Fibroblast of gingiva (primary cell): ENCODE measurements at regions not wholly inside any gene's neighbourhood (a gene's known extent, or its start where the extent isn't known, plus 50 kb on each side); places are given as distances from the start of the nearest gene placed in this dataset.
"Not testable (repeated sequence)": the region's sequence is repeated elsewhere in the genome, so short reads cannot be mapped to it uniquely, and the experiment has no call there.

Source experiments
- DNase-seq: peaks from one replicate; pipeline ENCODE4 v3.0.0-alpha.2; 2011; ENCODE audit warnings: low read depth

DNA sequence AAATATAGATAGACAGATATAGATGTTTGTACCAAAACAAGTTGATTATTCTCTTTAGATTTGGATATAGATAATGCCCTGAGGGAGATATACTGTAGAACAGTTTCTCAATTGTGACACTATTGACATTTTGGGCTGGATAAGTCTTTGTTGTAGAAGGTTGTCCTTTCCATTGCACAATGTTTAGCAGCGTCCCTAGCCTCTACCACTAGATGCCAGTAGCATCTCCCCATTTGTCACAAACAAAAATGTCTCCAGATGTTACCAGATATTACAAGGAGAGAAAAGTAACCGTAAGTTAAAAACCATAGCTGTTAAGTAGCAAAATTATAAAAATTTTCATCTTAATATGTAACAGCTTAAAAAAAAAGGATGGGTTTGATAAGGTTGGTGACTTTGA lies 2595.3 kb downstream of the ARAP2 start:
- DNase-seq, result peak; percentile 31

DNA sequence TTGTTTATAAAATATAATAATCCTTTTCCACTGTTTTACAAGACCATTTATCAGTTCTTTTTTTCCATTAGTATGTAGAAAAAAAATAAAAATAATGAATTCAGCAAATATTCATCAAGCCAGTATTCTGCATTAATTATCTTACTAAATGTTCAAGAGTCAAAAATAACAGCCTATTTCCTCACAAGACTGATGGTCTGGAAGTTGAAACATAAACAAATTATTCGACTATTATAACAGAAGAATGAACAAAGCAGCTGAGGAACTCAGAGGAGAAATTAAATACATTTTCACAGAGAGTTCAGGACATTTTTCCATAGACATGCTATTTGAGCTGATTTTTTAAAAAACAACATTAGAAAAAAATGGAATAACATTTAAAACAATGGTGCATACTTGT lies 2594.8 kb downstream of the ARAP2 start:
- no peak for DNase-seq

DNA sequence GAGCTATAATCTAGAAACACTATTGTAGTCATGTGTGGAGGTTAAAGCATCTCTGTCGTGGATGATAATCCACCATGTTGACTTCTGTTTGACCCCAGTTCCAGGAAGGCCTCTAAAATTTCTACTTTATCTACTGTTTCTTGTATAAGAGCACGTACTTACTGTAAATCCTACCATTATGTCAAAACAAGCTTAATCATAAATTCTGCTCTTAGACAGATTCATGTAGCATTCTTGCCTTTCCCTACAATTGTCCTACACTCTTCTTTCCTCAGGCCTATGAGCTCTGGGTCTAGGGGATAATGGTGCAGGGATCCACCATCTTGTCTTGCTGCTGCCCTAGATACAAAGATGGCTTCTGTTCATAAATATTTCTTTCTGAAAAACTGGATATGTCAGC lies 2594.3 kb downstream of the ARAP2 start:
- DNase-seq, result no peak

GRCh38 chr4:33658971-33659370 lies 2585.3 kb downstream of the ARAP2 start:
- DNase-seq, result peak; percentile 2

DNA sequence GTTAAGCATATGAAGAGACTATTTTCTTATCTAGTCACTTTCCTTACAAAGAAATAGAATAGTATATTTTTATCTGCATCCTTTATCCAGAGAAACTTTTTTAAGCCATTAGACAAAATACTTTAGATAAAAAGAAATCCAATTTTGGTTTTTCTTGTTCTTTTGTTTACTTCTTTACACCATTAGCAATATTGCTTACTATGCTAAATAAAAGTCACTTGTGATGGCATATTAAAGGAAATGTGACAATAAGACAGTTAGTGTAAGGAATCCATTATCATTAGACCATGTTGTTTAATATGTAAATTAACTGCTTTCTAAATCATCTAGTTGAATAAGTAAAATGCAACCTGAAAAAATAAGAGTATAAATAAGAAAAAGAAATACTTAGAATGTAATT lies 2582.7 kb downstream of the ARAP2 start:
- no peak for DNase-seq

DNA sequence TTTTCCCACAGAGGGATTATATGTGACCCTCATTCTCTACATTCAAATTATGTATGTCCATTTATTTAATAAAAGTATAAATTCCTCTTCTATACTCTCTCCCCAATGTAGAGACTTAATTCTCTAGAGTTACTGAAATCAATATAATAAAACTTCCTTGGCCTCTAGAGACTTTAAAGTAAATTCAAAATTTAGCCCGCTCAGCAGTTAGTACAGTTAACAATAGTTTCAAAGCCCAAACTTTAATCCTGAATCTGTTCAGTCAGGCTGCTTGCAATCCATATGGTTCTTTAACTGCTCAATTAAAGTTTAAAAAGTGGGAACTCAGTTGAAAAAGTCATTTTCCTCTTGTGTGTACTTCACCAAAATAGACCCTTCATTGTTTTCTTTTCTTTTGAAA lies 2558.4 kb downstream of the ARAP2 start:
- DNase-seq, result no peak

- peak; percentile 38 for DNase-seq
Observed at GRCh38 chr4:33696041-33696440, 2548.3 kb downstream of the ARAP2 start.

GRCh38 chr4:33696586-33696985 lies 2547.7 kb downstream of the ARAP2 start:
- DNase-seq, result peak; percentile 15

- peak; percentile 16 for DNase-seq
Observed at GRCh38 chr4:33709247-33709646, 2535.1 kb downstream of the ARAP2 start.

DNA sequence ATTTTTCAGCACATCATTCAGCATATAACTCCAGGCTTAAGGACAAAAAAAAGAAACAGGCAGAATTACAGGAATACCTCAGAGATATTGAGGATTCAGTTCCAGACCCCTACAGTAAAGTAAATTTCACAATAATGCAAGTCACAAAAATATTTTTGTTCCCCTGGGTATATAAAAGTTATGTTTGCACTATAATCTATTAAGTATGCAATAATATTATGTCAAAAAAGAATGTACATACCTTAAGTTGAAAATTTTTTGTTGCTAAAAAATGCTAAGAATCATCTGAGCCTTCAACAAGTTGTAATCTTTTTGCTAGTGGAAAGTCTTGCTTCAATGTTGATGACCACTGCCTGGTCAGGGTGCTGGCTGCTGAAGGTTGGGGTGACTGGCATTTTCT lies 2532.5 kb downstream of the ARAP2 start:
- no peak for DNase-seq

- no peak for DNase-seq
Observed at GRCh38 chr4:33714971-33715370, 2529.3 kb downstream of the ARAP2 start.

DNA sequence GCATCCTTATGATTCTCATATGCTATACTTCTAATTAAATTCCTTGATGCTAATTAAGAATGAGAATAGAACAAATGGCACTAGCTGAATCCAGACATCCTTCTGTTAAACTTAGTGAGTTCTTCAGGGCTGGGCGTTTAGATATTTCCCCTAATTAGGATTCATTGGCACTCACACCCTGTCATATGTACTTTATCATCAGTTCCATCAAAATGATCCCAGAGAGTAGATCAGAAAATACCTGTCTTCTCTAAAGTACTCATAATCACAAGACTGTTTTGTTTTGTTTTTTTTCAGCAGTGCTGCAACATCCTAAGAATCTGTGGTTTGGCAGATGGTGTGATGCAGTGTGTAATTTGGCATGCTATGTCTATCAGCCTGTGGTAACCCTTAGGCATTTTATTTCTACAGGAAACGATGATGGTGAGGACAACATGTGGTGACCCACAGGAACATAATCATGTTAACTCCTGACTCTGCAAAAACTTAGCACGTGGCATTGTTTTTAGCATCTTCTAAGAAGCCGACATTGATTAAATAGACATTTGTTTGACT lies 2528.4 kb downstream of the ARAP2 start:
- DNase-seq, result peak; percentile 87

DNA sequence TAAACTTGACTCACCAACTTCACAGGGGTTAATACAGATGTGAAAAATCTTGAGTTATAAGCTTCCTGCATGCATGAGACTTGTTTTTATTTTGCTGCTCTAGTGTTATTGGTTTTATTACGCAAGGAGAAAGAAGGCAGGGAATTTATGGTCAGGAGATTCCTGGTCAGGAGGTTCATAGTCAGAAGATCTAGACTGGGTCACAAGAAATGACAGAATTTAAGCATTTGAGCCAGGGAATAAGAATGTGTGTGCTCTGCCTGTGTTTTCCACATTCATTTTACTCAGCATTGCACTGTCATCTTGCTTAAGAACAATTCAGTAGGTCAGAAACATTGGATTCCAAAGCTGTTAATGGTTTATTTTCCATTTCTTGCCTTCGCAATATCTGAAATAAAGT lies 2522.1 kb downstream of the ARAP2 start:
- peak; percentile 74 for DNase-seq

GRCh38 chr4:33722800-33723516 lies 2521.4 kb downstream of the ARAP2 start:
- peak; percentile 41 for DNase-seq

DNA sequence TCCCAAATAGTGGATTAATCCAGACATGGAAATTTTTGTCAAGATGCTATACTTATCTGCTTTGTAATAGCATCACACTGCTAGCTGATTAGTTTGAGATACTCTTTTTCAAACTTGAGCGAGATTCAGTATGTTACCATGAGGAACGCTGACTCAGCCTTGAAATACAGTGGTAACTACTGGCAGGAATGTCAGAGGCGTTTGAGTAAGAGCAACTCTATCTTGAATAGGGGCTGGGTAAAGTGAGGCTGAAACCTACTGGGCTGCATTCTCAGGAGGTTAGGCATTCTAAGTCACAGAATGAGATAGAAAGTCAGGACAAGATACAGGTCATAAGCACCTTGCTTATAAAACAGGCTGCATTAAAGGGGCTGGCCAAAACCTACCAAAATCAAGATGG lies 2519.6 kb downstream of the ARAP2 start:
- DNase-seq, result no peak

DNA sequence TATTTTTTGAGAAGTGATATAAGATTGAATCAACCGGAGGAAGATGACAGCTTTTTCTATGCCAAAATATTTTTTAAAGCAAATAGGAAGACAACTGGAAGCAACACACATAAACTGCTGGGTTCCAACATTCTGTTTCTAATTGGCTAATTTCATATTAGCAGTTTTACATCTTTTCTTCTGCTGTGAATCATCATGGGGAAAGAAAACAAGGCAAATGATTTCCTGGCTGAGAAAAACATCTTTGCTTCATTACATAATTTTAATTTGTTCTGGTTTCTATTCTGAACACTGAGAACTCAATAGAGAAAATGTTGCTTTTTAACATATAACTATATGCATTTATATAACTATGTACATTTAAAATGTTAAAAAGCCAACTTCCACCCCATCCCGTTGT lies 2518.5 kb downstream of the ARAP2 start:
- no peak for DNase-seq

DNA sequence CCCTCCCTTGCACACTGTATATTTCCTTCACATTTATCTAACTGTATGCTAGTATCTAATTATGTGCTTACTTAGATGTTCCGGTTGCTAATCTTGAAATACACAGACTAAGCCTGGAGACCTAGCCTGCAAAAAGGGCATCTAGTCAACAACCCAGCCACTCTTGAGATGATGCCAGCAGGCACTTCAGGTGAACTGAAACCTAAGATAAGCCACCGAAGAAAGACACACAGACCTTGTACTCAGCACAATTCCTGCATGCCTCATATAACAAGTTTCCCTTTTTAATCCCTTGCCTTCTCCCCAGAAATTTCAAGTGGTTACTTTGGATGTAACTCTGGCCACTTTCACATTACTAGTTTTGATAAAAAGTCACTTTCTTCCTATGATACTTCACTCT lies 2506.6 kb downstream of the ARAP2 start:
- no peak for DNase-seq

GRCh38 chr4:33739884-33740632 lies 2504.3 kb downstream of the ARAP2 start:
- no peak for DNase-seq

DNA sequence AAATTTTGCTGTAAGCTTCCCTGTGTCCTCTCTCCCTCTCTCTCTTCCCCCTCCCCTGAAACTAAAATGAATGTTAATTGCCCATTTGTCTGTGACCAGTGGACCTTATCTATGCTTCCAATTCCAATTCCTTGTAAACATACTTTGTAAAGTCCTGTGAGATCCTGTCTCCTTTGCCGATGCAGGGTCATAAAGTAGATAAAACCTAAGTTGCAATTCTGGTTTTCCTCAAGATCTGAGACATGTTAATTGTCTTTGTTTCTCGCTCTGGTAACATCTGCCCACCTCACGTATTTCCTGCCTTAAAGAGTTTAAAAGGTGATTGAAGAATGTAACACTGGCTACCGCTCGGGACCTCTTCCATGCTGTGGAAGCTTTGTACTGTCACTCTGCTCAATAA lies 2503.4 kb downstream of the ARAP2 start:
- not testable (repeated sequence) for DNase-seq

DNA sequence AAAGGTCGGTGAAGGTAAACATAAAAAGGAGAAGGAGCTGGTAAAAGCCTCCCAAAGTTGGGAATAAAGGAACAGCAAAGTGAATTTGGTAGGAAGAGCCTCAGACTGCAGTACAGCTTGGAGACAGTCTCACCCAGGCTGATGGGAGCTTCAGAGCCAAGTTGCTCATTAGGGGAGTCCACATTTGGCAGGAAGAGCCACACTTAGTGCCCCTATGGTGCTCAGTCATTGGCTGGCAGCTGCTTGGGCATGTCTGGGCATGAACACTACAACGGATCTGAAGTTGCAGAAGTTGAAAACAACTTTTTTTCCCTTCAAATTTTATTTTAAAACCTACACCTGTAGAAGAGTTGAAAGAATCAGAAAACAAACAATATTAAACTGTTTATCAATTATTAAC lies 2497.3 kb downstream of the ARAP2 start:
- no peak for DNase-seq

DNA sequence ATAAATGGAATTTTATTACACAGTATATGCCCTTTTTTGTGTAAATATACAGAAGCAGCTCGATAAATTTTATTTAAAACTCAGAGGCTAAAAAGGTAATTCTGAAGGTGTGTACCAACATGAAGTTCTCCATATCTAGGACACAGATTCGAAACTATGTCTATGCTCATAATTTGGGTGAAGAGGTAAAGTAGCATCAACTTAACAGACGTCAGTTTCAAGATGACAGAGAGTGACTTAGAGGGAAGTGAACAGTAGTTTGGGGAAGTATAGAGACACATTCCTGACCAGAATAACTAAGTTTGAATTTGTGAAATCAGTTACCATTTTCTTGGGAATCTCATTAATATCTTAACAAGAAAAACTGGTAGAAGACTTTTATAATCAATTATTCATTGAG lies 2493.3 kb downstream of the ARAP2 start:
- no peak for DNase-seq

- DNase-seq, result no peak
Observed at GRCh38 chr4:33772582-33772981, 2471.7 kb downstream of the ARAP2 start.
